ENCODE measurements at regions not wholly inside any gene's neighbourhood (a gene's known extent, or its start where the extent isn't known, plus 50 kb on each side); places are given as distances from the start of the nearest gene placed in this dataset.

DNA sequence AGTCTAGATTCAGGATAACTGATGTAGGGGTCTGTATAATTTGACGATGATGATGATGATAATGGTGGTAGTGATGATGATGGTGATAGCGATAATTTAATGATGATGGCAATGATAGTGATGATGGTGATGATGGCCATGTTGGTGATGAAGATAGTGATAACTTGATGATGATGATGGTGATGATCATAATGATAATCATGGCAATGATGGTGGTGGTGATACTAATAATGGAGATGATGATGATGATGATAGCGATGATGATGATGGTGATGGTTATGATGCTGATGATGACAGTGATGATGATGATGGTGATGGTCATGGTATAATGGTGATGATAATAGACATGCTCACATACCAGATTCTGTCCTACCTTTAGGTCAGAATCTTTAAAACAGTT lies 66.2 kb upstream of the SEZ6L start:
- WGBS, result 83% methylated on average over 3 of the region's 3 CpGs
- peaks cover 0 to 6% (median 1%) of the 10 kb centered on the region in 4 donors for H3K27me3 ChIP-seq (ENCODE audit: control insufficient read depth in 4 of 4, insufficient read depth in 4 of 4, low read length in 3 of 4)
- no peak overlapping the region for H3K9ac ChIP-seq (ENCODE audit: low read depth in 1 of 2, low read length in 2 of 2)
- no peaks in the 10 kb centered on the region for H3K9me3 ChIP-seq (ENCODE audit: control insufficient read depth in 4 of 4, low read length in 3 of 4)
- no peaks in the 10 kb centered on the region for H3K36me3 ChIP-seq (ENCODE audit: control insufficient read depth in 4 of 4, insufficient read depth in 3 of 4, low read depth in 1 of 4, low read length in 3 of 4)
- DNase-seq (ENCODE audit: low spot score), result no peak
- H3K27ac ChIP-seq (ENCODE audit: low read depth in 1 of 2, low read length in 2 of 2), result no peak overlapping the region
- TF ChIP-seq RXRA (IDR thresholded peaks at IDR 0.05), result no peak
- TF ChIP-seq HNF4A (conservative IDR thresholded peaks at IDR 0.05), result no peak
- TF ChIP-seq FOXA1 (IDR thresholded peaks at IDR 0.05), result no peak
- TF ChIP-seq, protein P1, sequence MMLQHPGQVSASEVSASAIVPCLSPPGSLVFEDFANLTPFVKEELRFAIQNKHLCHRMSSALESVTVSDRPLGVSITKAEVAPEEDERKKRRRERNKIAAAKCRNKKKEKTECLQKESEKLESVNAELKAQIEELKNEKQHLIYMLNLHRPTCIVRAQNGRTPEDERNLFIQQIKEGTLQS (IDR thresholded peaks at IDR 0.05), result no peak
- no peak for TF ChIP-seq TAF1 (conservative IDR thresholded peaks at IDR 0.05)
- TF ChIP-seq, protein P2, sequence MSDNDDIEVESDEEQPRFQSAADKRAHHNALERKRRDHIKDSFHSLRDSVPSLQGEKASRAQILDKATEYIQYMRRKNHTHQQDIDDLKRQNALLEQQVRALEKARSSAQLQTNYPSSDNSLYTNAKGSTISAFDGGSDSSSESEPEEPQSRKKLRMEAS (IDR thresholded peaks at IDR 0.05), result no peak
- no peak for TF ChIP-seq HNF4G (IDR thresholded peaks at IDR 0.05)
- TF ChIP-seq, protein P3, sequence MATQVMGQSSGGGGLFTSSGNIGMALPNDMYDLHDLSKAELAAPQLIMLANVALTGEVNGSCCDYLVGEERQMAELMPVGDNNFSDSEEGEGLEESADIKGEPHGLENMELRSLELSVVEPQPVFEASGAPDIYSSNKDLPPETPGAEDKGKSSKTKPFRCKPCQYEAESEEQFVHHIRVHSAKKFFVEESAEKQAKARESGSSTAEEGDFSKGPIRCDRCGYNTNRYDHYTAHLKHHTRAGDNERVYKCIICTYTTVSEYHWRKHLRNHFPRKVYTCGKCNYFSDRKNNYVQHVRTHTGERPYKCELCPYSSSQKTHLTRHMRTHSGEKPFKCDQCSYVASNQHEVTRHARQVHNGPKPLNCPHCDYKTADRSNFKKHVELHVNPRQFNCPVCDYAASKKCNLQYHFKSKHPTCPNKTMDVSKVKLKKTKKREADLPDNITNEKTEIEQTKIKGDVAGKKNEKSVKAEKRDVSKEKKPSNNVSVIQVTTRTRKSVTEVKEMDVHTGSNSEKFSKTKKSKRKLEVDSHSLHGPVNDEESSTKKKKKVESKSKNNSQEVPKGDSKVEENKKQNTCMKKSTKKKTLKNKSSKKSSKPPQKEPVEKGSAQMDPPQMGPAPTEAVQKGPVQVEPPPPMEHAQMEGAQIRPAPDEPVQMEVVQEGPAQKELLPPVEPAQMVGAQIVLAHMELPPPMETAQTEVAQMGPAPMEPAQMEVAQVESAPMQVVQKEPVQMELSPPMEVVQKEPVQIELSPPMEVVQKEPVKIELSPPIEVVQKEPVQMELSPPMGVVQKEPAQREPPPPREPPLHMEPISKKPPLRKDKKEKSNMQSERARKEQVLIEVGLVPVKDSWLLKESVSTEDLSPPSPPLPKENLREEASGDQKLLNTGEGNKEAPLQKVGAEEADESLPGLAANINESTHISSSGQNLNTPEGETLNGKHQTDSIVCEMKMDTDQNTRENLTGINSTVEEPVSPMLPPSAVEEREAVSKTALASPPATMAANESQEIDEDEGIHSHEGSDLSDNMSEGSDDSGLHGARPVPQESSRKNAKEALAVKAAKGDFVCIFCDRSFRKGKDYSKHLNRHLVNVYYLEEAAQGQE (IDR thresholded peaks at IDR 0.05), result no peak
- no peak for TF ChIP-seq RAD21 (IDR thresholded peaks at IDR 0.05)
- no peak for TF ChIP-seq EGR1 (IDR thresholded peaks at IDR 0.05; ENCODE audit: low read depth in 2 of 2)
- TF ChIP-seq JUND (IDR thresholded peaks at IDR 0.05), result no peak
- TF ChIP-seq NR2F2 (IDR thresholded peaks at IDR 0.05), result no peak
- no peak for TF ChIP-seq YY1 (IDR thresholded peaks at IDR 0.05)
- H3K4me1 ChIP-seq (ENCODE audit: control insufficient read depth in 4 of 4, insufficient read depth in 4 of 4, low read length in 3 of 4), result no peaks in the 10 kb centered on the region
- no peak overlapping the region for H3K4me3 ChIP-seq (ENCODE audit: low read depth in 1 of 3, low read length in 3 of 3)

DNA sequence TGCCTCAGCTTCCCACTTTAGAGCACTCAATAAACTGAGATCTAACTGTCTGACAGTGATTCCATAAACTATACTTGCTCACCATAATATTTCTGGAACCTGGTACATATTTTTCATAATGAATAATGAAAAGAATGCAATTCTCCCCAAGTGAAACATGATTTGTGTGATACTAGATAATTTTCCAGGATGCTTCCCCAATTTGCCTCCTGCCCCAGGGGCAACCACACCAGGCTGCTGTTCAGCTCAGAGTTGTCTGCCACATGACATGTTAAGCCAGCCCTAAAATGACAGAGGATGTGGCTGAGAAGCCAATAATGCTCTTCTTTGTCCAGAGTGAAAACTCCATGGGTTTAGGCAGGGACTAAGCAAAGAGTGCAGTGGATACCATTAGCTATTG lies 62.9 kb upstream of the SEZ6L start:
- Histone ChIP-seq H3K27me3 (ENCODE audit: control insufficient read depth in 4 of 4, insufficient read depth in 4 of 4, low read length in 3 of 4) (peaks cover 0 to 4% (median 2%) of the 10 kb centered on the region in 4 donors), H3K4me3 (ENCODE audit: low read depth in 1 of 3, low read length in 3 of 3) (no peak overlapping the region), H3K4me1 (ENCODE audit: control insufficient read depth in 4 of 4, insufficient read depth in 4 of 4, low read length in 3 of 4) (no peaks in the 10 kb centered on the region), H3K9ac (ENCODE audit: low read depth in 1 of 2, low read length in 2 of 2) (no peak overlapping the region), H3K9me3 (ENCODE audit: control insufficient read depth in 4 of 4, low read length in 3 of 4) (peaks cover 0 to 4% (median 3%) of the 10 kb centered on the region in 4 donors), H3K27ac (ENCODE audit: low read depth in 1 of 2, low read length in 2 of 2) (no peak overlapping the region), H3K36me3 (ENCODE audit: control insufficient read depth in 4 of 4, insufficient read depth in 3 of 4, low read depth in 1 of 4, low read length in 3 of 4) (no peaks in the 10 kb centered on the region)
- DNase-seq (ENCODE audit: low spot score), result no peak
- TF ChIP-seq, protein P3 (IDR thresholded peaks at IDR 0.05), result no peak
- no peak for TF ChIP-seq TAF1 (conservative IDR thresholded peaks at IDR 0.05)
- no peak for TF ChIP-seq YY1 (IDR thresholded peaks at IDR 0.05)
- no peak for TF ChIP-seq FOXA2 (IDR thresholded peaks at IDR 0.05)

Data from liver (tissue), 7 donors.